ENCODE measurements at regions not wholly inside any gene's neighbourhood (a gene's known extent, or its start where the extent isn't known, plus 50 kb on each side); places are given as distances from the start of the nearest gene placed in this dataset.

DNA sequence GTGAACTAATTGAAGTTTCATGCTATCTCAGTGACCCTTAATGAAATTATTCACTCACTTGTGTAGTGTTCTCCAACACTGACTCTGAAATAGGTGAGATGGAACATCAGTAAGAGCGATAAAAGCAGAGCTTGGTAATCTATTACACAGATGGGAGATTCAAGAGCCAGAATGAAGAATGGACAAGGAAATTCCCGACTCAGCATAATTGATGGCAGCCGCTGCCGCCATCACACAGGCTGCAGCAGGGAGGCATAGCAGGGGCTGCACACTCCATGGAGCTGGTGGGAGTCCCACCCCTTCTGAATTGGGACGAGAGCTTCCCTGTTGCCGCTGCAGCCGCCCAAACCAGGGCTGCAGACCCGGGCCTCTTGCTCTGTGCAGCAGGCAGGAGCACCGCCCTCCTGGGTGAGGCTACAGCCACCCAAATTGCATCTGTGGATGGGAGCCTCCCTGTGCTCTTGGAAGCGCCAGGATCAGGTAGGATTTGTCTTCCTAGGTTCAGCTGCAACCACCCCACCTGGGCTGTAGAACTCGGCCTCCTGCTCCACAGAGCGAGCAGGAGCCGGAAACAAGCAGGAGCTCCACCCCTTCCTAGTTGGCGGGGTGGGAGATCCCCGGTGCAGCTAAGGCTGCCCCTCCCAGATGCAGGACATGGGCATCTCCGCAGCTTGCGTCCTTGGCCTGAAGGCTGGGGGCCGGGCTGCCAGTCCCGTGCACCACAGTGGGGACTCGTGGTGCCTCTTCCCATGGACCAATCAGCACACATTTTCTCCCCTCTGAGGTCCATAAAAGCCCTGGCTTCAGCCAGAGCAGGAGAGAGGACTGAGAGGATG is 535.1 kb upstream of the LUZP2 start:
- no peak for ATAC-seq

DNA sequence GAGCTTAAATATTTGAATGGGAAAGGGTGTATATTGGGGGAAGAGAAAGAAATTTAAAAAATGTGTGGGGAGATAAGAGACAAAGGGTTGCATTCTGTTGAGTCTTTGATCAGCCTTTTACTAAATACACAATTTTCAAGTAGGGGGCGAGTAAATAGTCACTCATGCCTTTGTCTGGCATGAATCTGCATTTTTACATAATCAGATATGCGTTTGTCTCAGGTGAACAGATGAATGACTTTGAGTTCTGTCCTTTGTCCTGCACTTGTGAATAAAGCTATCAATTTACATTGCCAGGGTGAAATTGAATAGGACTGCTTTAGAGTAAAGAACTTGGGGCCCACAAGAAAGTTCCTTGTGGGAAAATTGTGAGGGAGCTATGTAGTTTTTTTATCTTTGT is 523.6 kb upstream of the LUZP2 start:
- ATAC-seq = no peak

More for the DNA sequence above, 535.1 kb upstream of the LUZP2 start:
- TF ChIP-seq TCF4 (CRISPR knock-in tag; IDR thresholded peaks at IDR 0.05; ENCODE audit: borderline replicate concordance) (no peak), SNAI2 (CRISPR knock-in tag; IDR thresholded peaks at IDR 0.05) (no peak), GLIS3 (CRISPR knock-in tag; IDR thresholded peaks at IDR 0.05) (no peak)
- TF ChIP-seq, protein P1, sequence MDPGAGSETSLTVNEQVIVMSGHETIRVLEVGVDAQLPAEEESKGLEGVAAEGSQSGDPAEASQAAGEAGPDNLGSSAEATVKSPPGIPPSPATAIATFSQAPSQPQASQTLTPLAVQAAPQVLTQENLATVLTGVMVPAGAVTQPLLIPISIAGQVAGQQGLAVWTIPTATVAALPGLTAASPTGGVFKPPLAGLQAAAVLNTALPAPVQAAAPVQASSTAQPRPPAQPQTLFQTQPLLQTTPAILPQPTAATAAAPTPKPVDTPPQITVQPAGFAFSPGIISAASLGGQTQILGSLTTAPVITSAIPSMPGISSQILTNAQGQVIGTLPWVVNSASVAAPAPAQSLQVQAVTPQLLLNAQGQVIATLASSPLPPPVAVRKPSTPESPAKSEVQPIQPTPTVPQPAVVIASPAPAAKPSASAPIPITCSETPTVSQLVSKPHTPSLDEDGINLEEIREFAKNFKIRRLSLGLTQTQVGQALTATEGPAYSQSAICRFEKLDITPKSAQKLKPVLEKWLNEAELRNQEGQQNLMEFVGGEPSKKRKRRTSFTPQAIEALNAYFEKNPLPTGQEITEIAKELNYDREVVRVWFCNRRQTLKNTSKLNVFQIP (CRISPR knock-in tag; IDR thresholded peaks at IDR 0.05; ENCODE audit: borderline replicate concordance, low read depth) = no peak
- TF ChIP-seq, protein P2, sequence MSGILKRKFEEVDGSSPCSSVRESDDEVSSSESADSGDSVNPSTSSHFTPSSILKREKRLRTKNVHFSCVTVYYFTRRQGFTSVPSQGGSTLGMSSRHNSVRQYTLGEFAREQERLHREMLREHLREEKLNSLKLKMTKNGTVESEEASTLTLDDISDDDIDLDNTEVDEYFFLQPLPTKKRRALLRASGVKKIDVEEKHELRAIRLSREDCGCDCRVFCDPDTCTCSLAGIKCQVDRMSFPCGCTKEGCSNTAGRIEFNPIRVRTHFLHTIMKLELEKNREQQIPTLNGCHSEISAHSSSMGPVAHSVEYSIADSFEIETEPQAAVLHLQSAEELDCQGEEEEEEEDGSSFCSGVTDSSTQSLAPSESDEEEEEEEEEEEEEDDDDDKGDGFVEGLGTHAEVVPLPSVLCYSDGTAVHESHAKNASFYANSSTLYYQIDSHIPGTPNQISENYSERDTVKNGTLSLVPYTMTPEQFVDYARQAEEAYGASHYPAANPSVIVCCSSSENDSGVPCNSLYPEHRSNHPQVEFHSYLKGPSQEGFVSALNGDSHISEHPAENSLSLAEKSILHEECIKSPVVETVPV (CRISPR knock-in tag; IDR thresholded peaks at IDR 0.05) = no peak
- TF ChIP-seq, protein P3, sequence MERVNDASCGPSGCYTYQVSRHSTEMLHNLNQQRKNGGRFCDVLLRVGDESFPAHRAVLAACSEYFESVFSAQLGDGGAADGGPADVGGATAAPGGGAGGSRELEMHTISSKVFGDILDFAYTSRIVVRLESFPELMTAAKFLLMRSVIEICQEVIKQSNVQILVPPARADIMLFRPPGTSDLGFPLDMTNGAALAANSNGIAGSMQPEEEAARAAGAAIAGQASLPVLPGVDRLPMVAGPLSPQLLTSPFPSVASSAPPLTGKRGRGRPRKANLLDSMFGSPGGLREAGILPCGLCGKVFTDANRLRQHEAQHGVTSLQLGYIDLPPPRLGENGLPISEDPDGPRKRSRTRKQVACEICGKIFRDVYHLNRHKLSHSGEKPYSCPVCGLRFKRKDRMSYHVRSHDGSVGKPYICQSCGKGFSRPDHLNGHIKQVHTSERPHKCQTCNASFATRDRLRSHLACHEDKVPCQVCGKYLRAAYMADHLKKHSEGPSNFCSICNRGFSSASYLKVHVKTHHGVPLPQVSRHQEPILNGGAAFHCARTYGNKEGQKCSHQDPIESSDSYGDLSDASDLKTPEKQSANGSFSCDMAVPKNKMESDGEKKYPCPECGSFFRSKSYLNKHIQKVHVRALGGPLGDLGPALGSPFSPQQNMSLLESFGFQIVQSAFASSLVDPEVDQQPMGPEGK (CRISPR knock-in tag; IDR thresholded peaks at IDR 0.05; ENCODE audit: borderline replicate concordance) = no peak

DNA sequence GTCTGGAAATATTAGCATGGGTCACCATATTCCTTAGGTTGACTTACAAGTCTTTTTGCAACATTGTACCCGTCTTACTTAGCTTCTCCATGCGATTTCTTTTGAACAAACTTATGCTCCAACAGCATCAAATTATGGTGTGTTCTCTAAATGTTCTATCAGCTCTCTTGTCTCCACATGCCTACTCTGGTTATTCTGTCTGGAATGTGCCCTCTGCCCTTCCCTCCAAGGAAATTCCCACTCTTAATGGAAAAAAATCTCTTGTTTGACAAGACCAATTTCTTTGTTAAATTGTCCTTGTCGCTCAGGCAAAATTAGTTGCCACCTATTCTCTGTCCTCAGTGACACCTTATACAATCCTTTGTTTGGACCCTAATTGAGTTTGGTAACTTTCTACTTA is 522.8 kb upstream of the LUZP2 start:
- ATAC-seq = no peak
- TF ChIP-seq ZFP3 (CRISPR knock-in tag; IDR thresholded peaks at IDR 0.05) (no peak), ARNTL (CRISPR knock-in tag; IDR thresholded peaks at IDR 0.05; ENCODE audit: borderline replicate concordance, low read depth) (no peak), ZNF565 (CRISPR knock-in tag; conservative IDR thresholded peaks at IDR 0.05; ENCODE audit: low read depth) (no peak)

More for the DNA sequence above, 523.6 kb upstream of the LUZP2 start:
- no peak for TF ChIP-seq BACH2 (CRISPR knock-in tag; IDR thresholded peaks at IDR 0.05; ENCODE audit: borderline replicate concordance)
- TF ChIP-seq, protein P4, sequence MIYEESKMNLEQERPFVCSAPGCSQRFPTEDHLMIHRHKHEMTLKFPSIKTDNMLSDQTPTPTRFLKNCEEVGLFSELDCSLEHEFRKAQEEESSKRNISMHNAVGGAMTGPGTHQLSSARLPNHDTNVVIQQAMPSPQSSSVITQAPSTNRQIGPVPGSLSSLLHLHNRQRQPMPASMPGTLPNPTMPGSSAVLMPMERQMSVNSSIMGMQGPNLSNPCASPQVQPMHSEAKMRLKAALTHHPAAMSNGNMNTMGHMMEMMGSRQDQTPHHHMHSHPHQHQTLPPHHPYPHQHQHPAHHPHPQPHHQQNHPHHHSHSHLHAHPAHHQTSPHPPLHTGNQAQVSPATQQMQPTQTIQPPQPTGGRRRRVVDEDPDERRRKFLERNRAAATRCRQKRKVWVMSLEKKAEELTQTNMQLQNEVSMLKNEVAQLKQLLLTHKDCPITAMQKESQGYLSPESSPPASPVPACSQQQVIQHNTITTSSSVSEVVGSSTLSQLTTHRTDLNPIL (CRISPR knock-in tag; IDR thresholded peaks at IDR 0.05; ENCODE audit: low read depth) = no peak
- no peak for TF ChIP-seq ZC3H10 (CRISPR knock-in tag; IDR thresholded peaks at IDR 0.05)
- TF ChIP-seq ZFP3 (CRISPR knock-in tag; IDR thresholded peaks at IDR 0.05) = no peak
- TF ChIP-seq RARB (CRISPR knock-in tag; IDR thresholded peaks at IDR 0.05) = no peak
- TF ChIP-seq ZNF8 (CRISPR knock-in tag; IDR thresholded peaks at IDR 0.05) = no peak
- no peak for TF ChIP-seq TOX (CRISPR knock-in tag; IDR thresholded peaks at IDR 0.05; ENCODE audit: borderline replicate concordance)
- TF ChIP-seq ESRRG (CRISPR knock-in tag; IDR thresholded peaks at IDR 0.05) = no peak
- no peak for TF ChIP-seq SNAI2 (CRISPR knock-in tag; IDR thresholded peaks at IDR 0.05)
- TF ChIP-seq ARNTL (CRISPR knock-in tag; IDR thresholded peaks at IDR 0.05; ENCODE audit: borderline replicate concordance, low read depth) = no peak
- no peak for TF ChIP-seq ZFP30 (CRISPR knock-in tag; IDR thresholded peaks at IDR 0.05)

DNA sequence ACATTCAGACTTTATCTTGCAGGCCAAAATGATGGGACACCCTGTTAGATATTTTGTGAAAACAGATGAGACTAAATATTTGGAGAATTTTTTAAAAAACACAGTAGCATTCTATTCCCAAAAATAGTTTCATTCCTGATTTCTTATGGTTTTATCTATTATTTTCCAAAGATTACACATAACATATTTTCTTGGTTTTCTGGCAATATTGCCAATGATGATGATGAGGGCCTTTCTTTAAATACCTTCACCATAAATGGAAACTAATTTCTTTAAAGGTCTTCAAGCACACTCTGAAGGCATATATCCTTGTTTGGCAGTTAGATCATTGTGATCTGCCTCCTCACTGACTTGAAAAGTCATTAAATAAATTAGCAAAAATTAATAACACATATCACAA is 522.3 kb upstream of the LUZP2 start:
- no peak for ATAC-seq

More for the DNA sequence above, 522.3 kb upstream of the LUZP2 start:
- TF ChIP-seq ZNF8 (CRISPR knock-in tag; IDR thresholded peaks at IDR 0.05) (no peak), CSDC2 (CRISPR knock-in tag; IDR thresholded peaks at IDR 0.05) (no peak), TCF4 (CRISPR knock-in tag; IDR thresholded peaks at IDR 0.05; ENCODE audit: borderline replicate concordance) (no peak), ZFP30 (CRISPR knock-in tag; IDR thresholded peaks at IDR 0.05) (no peak), OSR1 (CRISPR knock-in tag; IDR thresholded peaks at IDR 0.05) (no peak), GLIS3 (CRISPR knock-in tag; IDR thresholded peaks at IDR 0.05) (no peak), BACH2 (CRISPR knock-in tag; IDR thresholded peaks at IDR 0.05; ENCODE audit: borderline replicate concordance) (no peak), SNAI2 (CRISPR knock-in tag; IDR thresholded peaks at IDR 0.05) (no peak), RARB (CRISPR knock-in tag; IDR thresholded peaks at IDR 0.05) (no peak), ESRRG (CRISPR knock-in tag; IDR thresholded peaks at IDR 0.05) (no peak), PPARA (CRISPR knock-in tag; IDR thresholded peaks at IDR 0.05; ENCODE audit: borderline replicate concordance) (no peak), TOX (CRISPR knock-in tag; IDR thresholded peaks at IDR 0.05; ENCODE audit: borderline replicate concordance) (no peak), ARNTL (CRISPR knock-in tag; IDR thresholded peaks at IDR 0.05; ENCODE audit: borderline replicate concordance, low read depth) (no peak)
- TF ChIP-seq, protein P3 (CRISPR knock-in tag; IDR thresholded peaks at IDR 0.05; ENCODE audit: borderline replicate concordance) = no peak
